IMR-90 (cell line): ENCODE measurements at regions not wholly inside any gene's neighbourhood (a gene's known extent, or its start where the extent isn't known, plus 50 kb on each side); places are given as distances from the start of the nearest gene placed in this dataset.

Experiments
- ATAC-seq: fragments of 200-7000 bp; cut with Tn5 transposase; 2 replicates; pipeline ENCODE4 v1.9.1; 2020; ENCODE audit warnings: low read depth, mild to moderate bottlenecking, moderate library complexity
- BruUV-seq: library from RNA; stranded (reverse); fragments of 400-500 nt; replicated peaks from 2 replicates; lab custom pipeline; 2021; lab: Mats Ljungman, UMichigan
- CTCF ChIA-PET: fragments of 300-600 bp; formaldehyde crosslinking; extraction: SDS; loops from one replicate; lab custom pipeline; 2021; ENCODE audit warnings: antibody characterized with exemption; lab: Yijun Ruan, JAX
- POLR2A ChIA-PET: fragments of 300-600 bp; sonication (Branson Sonifier 250); formaldehyde crosslinking; loops from one replicate; lab custom pipeline; 2022; ENCODE audit warnings: antibody characterized with exemption; ENCODE audit not compliant: unreplicated experiment; lab: Charles Lee
- DNase-seq: peaks from one replicate; pipeline ENCODE4 v3.0.0; 2013
- H2AFZ ChIP-seq: replicated peaks from 2 replicates; pipeline ENCODE3; 2013; ENCODE audit warnings: low read length, mild to moderate bottlenecking; ENCODE audit not compliant: poor library complexity
- H2AK5ac ChIP-seq: 2 replicates; pipeline ENCODE4 v1.6.1; 2013; ENCODE audit warnings: low read depth, low read length, inconsistent platforms
- H2AK9ac ChIP-seq: replicated peaks from 2 replicates; pipeline ENCODE3; 2013; ENCODE audit warnings: mild to moderate bottlenecking, low read depth, low read length, moderate library complexity; ENCODE audit not compliant: poor library complexity
- H2BK120ac ChIP-seq: 2 replicates; pipeline ENCODE4 v1.6.1; 2013; ENCODE audit warnings: low read depth, low read length, inconsistent platforms
- H2BK15ac ChIP-seq: 3 replicates; pipeline ENCODE4 v1.6.1; 2013; ENCODE audit warnings: low read depth, low read length, inconsistent platforms
- H2BK20ac ChIP-seq: 2 replicates; pipeline ENCODE4 v1.6.1; 2013; ENCODE audit warnings: low read depth, mild to moderate bottlenecking, inconsistent platforms, low read length, moderate library complexity
- H2BK5ac ChIP-seq: 2 replicates; pipeline ENCODE4 v1.6.1; 2013; ENCODE audit warnings: mild to moderate bottlenecking, low read depth, low read length, inconsistent platforms; ENCODE audit not compliant: poor library complexity, severe bottlenecking
- H3K14ac ChIP-seq: replicated peaks from 2 replicates; pipeline ENCODE4 v1.6.1; 2013; ENCODE audit warnings: low read depth, low read length, inconsistent platforms
- H3K18ac ChIP-seq: 2 replicates; pipeline ENCODE4 v1.6.1; 2013; ENCODE audit warnings: low read depth, low read length, control low read depth
- H3K23ac ChIP-seq: 2 replicates; pipeline ENCODE4 v1.6.1; 2013; ENCODE audit warnings: low read depth, low read length, inconsistent platforms
- H3K27ac ChIP-seq: 2 replicates; pipeline ENCODE4 v1.5.1; 2013; ENCODE audit warnings: mild to moderate bottlenecking, control low read depth, low read length; ENCODE audit not compliant: insufficient read depth
- H3K27me3 ChIP-seq: 2 replicates; pipeline ENCODE4 v1.6.1; 2013; ENCODE audit warnings: low read length; ENCODE audit not compliant: control insufficient read depth, insufficient read depth
- H3K36me3 ChIP-seq: 2 replicates; pipeline ENCODE4 v1.6.1; 2013; ENCODE audit warnings: low read length, mixed read lengths; ENCODE audit not compliant: control insufficient read depth, insufficient read depth
- H3K4ac ChIP-seq: 2 replicates; pipeline ENCODE4 v1.6.1; 2013; ENCODE audit warnings: low read depth, low read length, inconsistent platforms
- H3K4me1 ChIP-seq: 2 replicates; pipeline ENCODE4 v1.6.1; 2013; ENCODE audit warnings: low read length, mixed read lengths; ENCODE audit not compliant: control insufficient read depth, insufficient read depth
- H3K4me2 ChIP-seq: 2 replicates; pipeline ENCODE4 v1.6.1; 2013; ENCODE audit warnings: low read depth, mild to moderate bottlenecking, control low read depth, low read length, moderate library complexity
- H3K4me3 ChIP-seq: 2 replicates; pipeline ENCODE4 v1.5.1; 2013; ENCODE audit warnings: low read depth, mild to moderate bottlenecking, control low read depth, low read length, moderate library complexity; ENCODE audit not compliant: insufficient read depth
- H3K56ac ChIP-seq: 2 replicates; pipeline ENCODE4 v1.6.1; 2013; ENCODE audit warnings: low read length, inconsistent platforms; ENCODE audit not compliant: insufficient read depth; ENCODE audit errors: extremely low read depth
- H3K79me1 ChIP-seq, 2 experiments: 2 replicates each; pipeline ENCODE4 v1.6.1; 2013; ENCODE audit warnings: low read length in 2 of 2, inconsistent platforms in 1 of 2, low read depth in 1 of 2
- H3K9ac ChIP-seq: 2 replicates; pipeline ENCODE4 v1.6.1; 2013; ENCODE audit warnings: low read depth, low read length, control low read depth
- H3K9me1 ChIP-seq: 2 replicates; pipeline ENCODE4 v1.6.1; 2013; ENCODE audit warnings: low read length, inconsistent platforms; ENCODE audit not compliant: insufficient read depth
- H3K9me3 ChIP-seq: 2 replicates; pipeline ENCODE4 v1.6.1; 2013; ENCODE audit warnings: low read length; ENCODE audit not compliant: control insufficient read depth, insufficient read depth
- H4K20me1 ChIP-seq: 2 replicates; pipeline ENCODE4 v1.6.1; 2013; ENCODE audit warnings: low read length, inconsistent platforms; ENCODE audit not compliant: insufficient read depth
- H4K5ac ChIP-seq: 2 replicates; pipeline ENCODE4 v1.6.1; 2013; ENCODE audit warnings: mild to moderate bottlenecking, low read depth, low read length, control low read depth
- H4K8ac ChIP-seq, 2 experiments: 2 replicates each; pipeline ENCODE4 v1.6.1; 2013; ENCODE audit warnings: low read depth in 2 of 2, low read length in 2 of 2, control low read depth in 1 of 2, inconsistent platforms in 1 of 2
- H4K91ac ChIP-seq: 2 replicates; pipeline ENCODE4 v1.6.1; 2013; ENCODE audit warnings: low read depth, low read length, inconsistent platforms; ENCODE audit not compliant: insufficient read depth
- MAFK ChIP-seq: IDR thresholded peaks from 2 replicates; pipeline ENCODE4 v1.6.1; 2012; ENCODE audit warnings: low read depth, low read length, improper control_type of control experiment
- NFE2L2 ChIP-seq: fragments of 150-350 bp; IDR thresholded peaks from 2 replicates; pipeline ENCODE4 v1.6.1; 2016; ENCODE audit warnings: low read depth, mild to moderate bottlenecking, low read length
- WGBS, 2 experiments: methylation state at CpG; one replicate each; pipeline versions ENCODE4 v1.1.5 to v1.1.7; 2013; ENCODE audit warnings: missing lambda C conversion rate in 2 of 2; ENCODE audit not compliant: insufficient read length in 1 of 2; ENCODE audit errors: extremely low coverage in 2 of 2; 5-methylcytosine and 5-hydroxymethylcytosine counted together
- dilution Hi-C: fragments of 300-500 bp; cut with HindIII; formaldehyde crosslinking; loops from one replicate; pipeline ENCODE4 v1.14.3; 2018; ENCODE audit warnings: low sequenced_read_pairs; ENCODE audit not compliant: unreplicated experiment
- in situ Hi-C: fragments of 300-500 bp; cut with MboI; formaldehyde crosslinking; loops from 3 replicates; pipeline ENCODE4 v1.14.3; 2019; ENCODE audit warnings: low sequenced_read_pairs, inconsistent platforms, mixed read lengths
- intact Hi-C: fragments of 100-400 bp; cut with micrococcal nuclease; formaldehyde crosslinking; loops from 2 replicates; pipeline ENCODE4 v1.10.0; 2022

GRCh38 chr9:90460220-90460619 is 182.4 kb downstream of the DIRAS2 start:
- Histone ChIP-seq H2BK15ac (no peak overlapping the region), H4K91ac (no peak overlapping the region), H3K27ac (no peak overlapping the region), H3K23ac (no peak overlapping the region), H2BK5ac (no peak overlapping the region), H3K79me1 (no peaks in the 10 kb centered on the region), H2AK5ac (no peak overlapping the region), H4K8ac (no peak overlapping the region), H3K9me3 (no peaks in the 10 kb centered on the region), H3K9ac (no peak overlapping the region), H3K14ac (no peak overlapping the region), H3K4me1 (no peaks in the 10 kb centered on the region), H3K56ac (no peak overlapping the region), H3K9me1 (no peaks in the 10 kb centered on the region), H2BK20ac (no peak overlapping the region), H3K4ac (no peak overlapping the region), H3K36me3 (no peaks in the 10 kb centered on the region), H4K20me1 (no peaks in the 10 kb centered on the region), H4K5ac (no peak overlapping the region), H2BK120ac (no peak overlapping the region), H3K4me3 (no peak overlapping the region), H3K4me2 (no peak overlapping the region), H2AFZ (no peak overlapping the region), H3K18ac (no peak overlapping the region), H2AK9ac (no peak overlapping the region), H3K27me3 (no peaks in the 10 kb centered on the region)
- intact Hi-C loops: no loop called here
- no CpG with 5 or more reads among the region's 7 CpGs for WGBS, 2 experiments
- BruUV-seq: no TSS peak
- DNase-seq (no peak), ATAC-seq (no peak)
- ChIA-PET CTCF (no interaction called here), POLR2A (no interaction called here)
- dilution Hi-C loops: no loop called here
- in situ Hi-C loops: no loop called here
- TF ChIP-seq NFE2L2: no peak
- no peak for TF ChIP-seq MAFK
